Choroid plexus epithelial cell (primary cell): ENCODE measurements at regions not wholly inside any gene's neighbourhood (a gene's known extent, or its start where the extent isn't known, plus 50 kb on each side); places are given as distances from the start of the nearest gene placed in this dataset.
A peak's percentile ranks its signal among the peaks of the same experiment; 100 is the strongest.

Source experiments
- DNase-seq: peaks from one replicate; pipeline ENCODE4 v3.0.0-alpha.2; 2010; ENCODE audit warnings: low read depth
- H3K4me3 ChIP-seq: 2 replicates; pipeline ENCODE4 v1.5.1; 2011; ENCODE audit warnings: low read depth, mild to moderate bottlenecking, control low read depth, low read length, moderate library complexity
- TF ChIP-seq, protein P1 (sequence below): conservative IDR thresholded peaks from 2 replicates; pipeline ENCODE4 v1.5.1; 2011; ENCODE audit warnings: low read depth, mild to moderate bottlenecking, control low read depth, inconsistent platforms, low read length, moderate library complexity

- TF ChIP-seq, protein P1, sequence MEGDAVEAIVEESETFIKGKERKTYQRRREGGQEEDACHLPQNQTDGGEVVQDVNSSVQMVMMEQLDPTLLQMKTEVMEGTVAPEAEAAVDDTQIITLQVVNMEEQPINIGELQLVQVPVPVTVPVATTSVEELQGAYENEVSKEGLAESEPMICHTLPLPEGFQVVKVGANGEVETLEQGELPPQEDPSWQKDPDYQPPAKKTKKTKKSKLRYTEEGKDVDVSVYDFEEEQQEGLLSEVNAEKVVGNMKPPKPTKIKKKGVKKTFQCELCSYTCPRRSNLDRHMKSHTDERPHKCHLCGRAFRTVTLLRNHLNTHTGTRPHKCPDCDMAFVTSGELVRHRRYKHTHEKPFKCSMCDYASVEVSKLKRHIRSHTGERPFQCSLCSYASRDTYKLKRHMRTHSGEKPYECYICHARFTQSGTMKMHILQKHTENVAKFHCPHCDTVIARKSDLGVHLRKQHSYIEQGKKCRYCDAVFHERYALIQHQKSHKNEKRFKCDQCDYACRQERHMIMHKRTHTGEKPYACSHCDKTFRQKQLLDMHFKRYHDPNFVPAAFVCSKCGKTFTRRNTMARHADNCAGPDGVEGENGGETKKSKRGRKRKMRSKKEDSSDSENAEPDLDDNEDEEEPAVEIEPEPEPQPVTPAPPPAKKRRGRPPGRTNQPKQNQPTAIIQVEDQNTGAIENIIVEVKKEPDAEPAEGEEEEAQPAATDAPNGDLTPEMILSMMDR, result no peak
- H3K4me3 ChIP-seq, result no peak overlapping the region
- DNase-seq, result peak; percentile 59
These were observed 205.7 kb downstream of the TANC2 start for GRCh38 chr17:63171428-63172393.

DNA sequence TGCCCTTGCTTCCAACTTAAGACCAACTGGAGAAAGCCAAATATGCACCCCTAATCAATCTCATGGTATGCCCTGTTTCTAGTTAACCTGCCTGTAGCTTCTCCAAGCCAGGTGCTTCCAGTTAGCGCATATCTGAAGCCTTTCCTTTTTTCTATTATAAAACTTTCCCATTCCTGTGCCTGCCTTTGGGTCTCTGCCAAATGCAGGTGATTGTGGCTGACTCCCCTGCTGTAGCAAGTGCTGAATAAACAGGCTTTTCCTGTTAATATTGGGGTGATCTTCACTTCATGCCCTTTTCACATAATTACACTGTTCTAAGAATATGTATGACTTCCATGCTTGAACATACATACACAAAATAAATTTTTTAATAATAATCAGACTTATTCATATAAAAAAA, 207.4 kb downstream of the TANC2 start:
- TF ChIP-seq, protein P1, result no peak
- no peak for DNase-seq
- H3K4me3 ChIP-seq, result no peak overlapping the region

DNA sequence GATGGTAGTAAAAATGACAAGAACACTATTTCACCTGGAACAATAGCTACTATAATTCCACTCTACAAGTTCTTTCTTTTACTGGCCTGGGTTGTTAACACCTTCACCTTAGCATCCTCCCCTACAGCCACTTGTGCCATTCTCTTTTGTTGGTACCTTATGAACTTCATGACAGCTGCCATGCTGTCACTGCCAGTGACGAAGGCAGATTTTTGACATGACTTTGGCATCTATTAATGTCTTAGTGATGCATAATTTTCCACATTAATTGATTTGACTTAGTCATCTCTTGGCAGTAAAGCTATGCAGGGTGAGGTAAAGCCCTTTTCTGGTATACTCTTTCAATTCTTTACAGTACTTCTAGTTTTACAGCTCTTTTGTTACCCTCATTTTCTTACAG, 207.9 kb downstream of the TANC2 start:
- TF ChIP-seq, protein P1, result no peak
- no peak for DNase-seq

DNA sequence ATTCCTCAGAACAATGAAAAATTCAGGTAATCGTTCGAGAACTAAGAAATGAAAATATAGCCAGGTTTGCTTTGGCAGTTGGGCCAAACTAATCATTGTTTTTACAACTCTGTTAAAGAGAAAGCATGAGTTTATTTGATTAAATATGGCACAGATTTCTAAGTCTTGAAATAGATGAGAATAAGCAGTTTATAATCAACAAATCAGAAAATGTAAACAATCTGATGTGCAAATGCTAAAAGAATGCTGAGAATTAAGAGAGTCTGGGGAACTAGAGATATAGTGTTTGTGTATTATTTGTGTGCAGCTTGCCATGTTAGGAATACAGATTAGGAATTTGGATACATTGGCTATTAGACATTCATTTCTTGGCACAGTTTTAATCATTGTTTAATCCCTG, 212.5 kb downstream of the TANC2 start:
- TF ChIP-seq, protein P1, result no peak
- no peak overlapping the region for H3K4me3 ChIP-seq
- peak; percentile 46 for DNase-seq

More for the DNA sequence above, 207.9 kb downstream of the TANC2 start:
- no peak overlapping the region for H3K4me3 ChIP-seq

GRCh38 chr17:63181856-63182255, 215.8 kb downstream of the TANC2 start:
- DNase-seq, result no peak
- TF ChIP-seq, protein P1, result no peak
- H3K4me3 ChIP-seq, result no peak overlapping the region

- TF ChIP-seq, protein P1, result no peak
- no peak overlapping the region for H3K4me3 ChIP-seq
- peak; percentile 12 for DNase-seq
These were observed 219.4 kb downstream of the TANC2 start for GRCh38 chr17:63185420-63185819.

DNA sequence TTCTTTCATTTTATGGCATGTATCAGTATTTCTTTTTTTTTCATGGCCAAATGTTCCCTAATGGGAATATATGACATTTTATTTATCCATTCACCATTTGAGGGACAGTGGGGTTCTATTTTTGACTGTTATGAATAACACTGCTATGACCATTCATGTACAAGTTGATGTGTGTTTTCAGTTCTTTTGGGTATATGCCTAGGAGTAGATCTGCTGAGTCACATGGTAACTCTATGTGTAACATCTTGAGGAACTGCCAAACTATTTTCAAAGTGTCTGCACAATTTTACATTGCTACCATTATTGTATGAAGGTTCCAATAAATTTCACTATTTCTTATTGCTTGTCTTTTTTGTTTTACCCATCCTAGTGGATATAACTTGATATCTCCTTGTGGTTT, 223.0 kb downstream of the TANC2 start:
- no peak overlapping the region for H3K4me3 ChIP-seq
- TF ChIP-seq, protein P1, result no peak
- DNase-seq, result peak; percentile 61
